GM12878 (cell line): ENCODE measurements at regions not wholly inside any gene's neighbourhood (a gene's known extent, or its start where the extent isn't known, plus 50 kb on each side); places are given as distances from the start of the nearest gene placed in this dataset.
"Not testable (repeated sequence)": the region's sequence is repeated elsewhere in the genome, so short reads cannot be mapped to it uniquely, and the experiment has no call there.

ENCODE experiments used
- ATAC-seq: fragments of 200-7000 bp; cut with Tn5 transposase; 3 replicates; pipeline ENCODE4 v1.9.1; 2020; ENCODE audit warnings: mild to moderate bottlenecking, moderate library complexity
- BruUV-seq: library from RNA; stranded (reverse); fragments of 400-500 nt; replicated peaks from 2 replicates; lab custom pipeline; 2021; lab: Mats Ljungman, UMichigan
- CTCF ChIA-PET: fragments of 300-600 bp; sonication (Branson Sonifier 250); formaldehyde crosslinking; extraction: SDS; loops from one replicate; lab custom pipeline; 2021; ENCODE audit warnings: inconsistent platforms; lab: Yijun Ruan, JAX
- POLR2A ChIA-PET: fragments of 350-600 bp; formaldehyde crosslinking; extraction: SDS; loops from one replicate; lab custom pipeline; 2021; ENCODE audit warnings: inconsistent platforms; lab: Charles Lee
- RAD21 ChIA-PET: fragments of 300-600 bp; sonication (Branson Sonifier 250); formaldehyde crosslinking; loops from one replicate; lab custom pipeline; 2023; ENCODE audit warnings: antibody characterized with exemption; ENCODE audit not compliant: unreplicated experiment; lab: Charles Lee
- SMC1A ChIA-PET: fragments of 300-600 bp; sonication (Branson Sonifier 250); formaldehyde crosslinking; loops from one replicate; lab custom pipeline; 2023; ENCODE audit not compliant: unreplicated experiment, uncharacterized antibody; lab: Charles Lee
- DNase-seq: peaks from one replicate; pipeline ENCODE4 v3.0.0-alpha.2; 2011; ENCODE audit warnings: low read depth, low spot score
- FAIRE-seq: peaks from 3 replicates; lab custom pipeline; 2011; peaks lifted over from hg19 to GRCh38; lab: Jason Lieb, UNC
- H2AFZ ChIP-seq: 2 replicates; pipeline ENCODE4 v1.6.0; 2011; ENCODE audit warnings: low read depth, low read length, control low read depth; ENCODE audit not compliant: control insufficient read depth
- H3K27ac ChIP-seq: 2 replicates; pipeline ENCODE4 v1.5.1; 2011; ENCODE audit warnings: control low read depth; ENCODE audit not compliant: control insufficient read depth, insufficient read depth
- H3K27me3 ChIP-seq, 2 experiments: replicated peaks in 1 of 2; 2 replicates each; pipeline versions ENCODE4 v1.6.0 to v1.6.1; 2011; ENCODE audit warnings: low read length in 1 of 2; ENCODE audit not compliant: control insufficient read depth in 2 of 2, insufficient read depth in 2 of 2
- H3K36me3 ChIP-seq, 2 experiments: 2 replicates each; pipeline ENCODE4 v1.5.1; 2011; ENCODE audit warnings: low read length in 1 of 2; ENCODE audit not compliant: control insufficient read depth in 2 of 2, insufficient read depth in 2 of 2
- H3K4me1 ChIP-seq: 2 replicates; pipeline ENCODE4 v1.6.1; 2011; ENCODE audit warnings: mild to moderate bottlenecking, low read length, moderate library complexity, mixed read lengths; ENCODE audit not compliant: control insufficient read depth, insufficient read depth
- H3K4me2 ChIP-seq: 2 replicates; pipeline ENCODE4 v1.6.0; 2011; ENCODE audit warnings: control low read depth; ENCODE audit not compliant: control insufficient read depth, insufficient read depth
- H3K4me3 ChIP-seq: fragments of 200-600 bp; sonication (generic); 2 replicates; pipeline ENCODE4 v1.5.1; 2016
- H3K79me2 ChIP-seq: 2 replicates; pipeline ENCODE4 v1.6.0; 2011; ENCODE audit warnings: low read length; ENCODE audit not compliant: control insufficient read depth, insufficient read depth
- H3K9ac ChIP-seq: 2 replicates; pipeline ENCODE4 v1.8.0; 2011; ENCODE audit warnings: low read length, control low read depth, mixed read lengths; ENCODE audit not compliant: control insufficient read depth, insufficient read depth
- H3K9me3 ChIP-seq: replicated peaks from 3 replicates; pipeline ENCODE4 v1.5.1; 2011; ENCODE audit warnings: mild to moderate bottlenecking, low read length; ENCODE audit not compliant: control insufficient read depth, insufficient read depth
- H4K20me1 ChIP-seq: 2 replicates; pipeline ENCODE4 v1.6.0; 2011; ENCODE audit not compliant: control insufficient read depth, insufficient read depth
- CBX5 ChIP-seq: sonication (generic); IDR thresholded peaks from 2 replicates; pipeline ENCODE4 v1.6.1; 2016; ENCODE audit warnings: low read depth, moderate library complexity, mild to moderate bottlenecking, inconsistent platforms
- CREM ChIP-seq: IDR thresholded peaks from 2 replicates; pipeline ENCODE4 v1.6.1; 2014; ENCODE audit warnings: antibody characterized with exemption, low read depth
- EP300 ChIP-seq, 2 experiments: fragments of 150-350 bp in 1 of 2; IDR thresholded peaks; 2 replicates each; pipeline ENCODE4 v1.6.1; 2011 to 2012; ENCODE audit warnings: low read depth in 2 of 2, low read length in 2 of 2, borderline replicate concordance in 1 of 2, improper control_type of control experiment in 1 of 2, inconsistent platforms in 1 of 2; ENCODE audit not compliant: control insufficient read depth in 1 of 2
- HDGF ChIP-seq: fragments of 450-650 bp; IDR thresholded peaks from 2 replicates; pipeline ENCODE4 v1.6.1; 2016; ENCODE audit warnings: antibody characterized with exemption
- IRF4 ChIP-seq: IDR thresholded peaks from 2 replicates; pipeline ENCODE4 v1.6.1; 2011; ENCODE audit warnings: low read depth, low read length
- NFXL1 ChIP-seq: fragments of 450-650 bp; IDR thresholded peaks from 2 replicates; pipeline ENCODE4 v1.6.1; 2017; ENCODE audit warnings: antibody characterized with exemption, mild to moderate bottlenecking, borderline replicate concordance
- SPI1 ChIP-seq: IDR thresholded peaks from 2 replicates; pipeline ENCODE4 v1.6.1; 2011; ENCODE audit warnings: low read depth, mild to moderate bottlenecking, low read length, moderate library complexity, borderline replicate concordance; ENCODE audit not compliant: insufficient read depth
- WGBS: methylation state at CpG from one replicate; pipeline ENCODE4 v1.1.6; 2016; ENCODE audit warnings: low lambda C conversion rate; ENCODE audit not compliant: insufficient replicate concordance, insufficient coverage; ENCODE audit errors: missing lambda C conversion rate; 5-methylcytosine and 5-hydroxymethylcytosine counted together
- in situ Hi-C: fragments of 300-500 bp; cut with MboI; formaldehyde crosslinking; loops from 9 replicates; pipeline ENCODE4 v1.14.3; 2018; ENCODE audit warnings: mixed read lengths
- intact Hi-C: fragments of 100-400 bp; cut with micrococcal nuclease; formaldehyde crosslinking; loops from one replicate; pipeline ENCODE4 v1.14.2; 2022; ENCODE audit not compliant: unreplicated experiment
- TF ChIP-seq, protein P1 (sequence below): IDR thresholded peaks from 2 replicates; pipeline ENCODE4 v1.6.1; 2012; ENCODE audit warnings: low read length, inconsistent platforms

DNA sequence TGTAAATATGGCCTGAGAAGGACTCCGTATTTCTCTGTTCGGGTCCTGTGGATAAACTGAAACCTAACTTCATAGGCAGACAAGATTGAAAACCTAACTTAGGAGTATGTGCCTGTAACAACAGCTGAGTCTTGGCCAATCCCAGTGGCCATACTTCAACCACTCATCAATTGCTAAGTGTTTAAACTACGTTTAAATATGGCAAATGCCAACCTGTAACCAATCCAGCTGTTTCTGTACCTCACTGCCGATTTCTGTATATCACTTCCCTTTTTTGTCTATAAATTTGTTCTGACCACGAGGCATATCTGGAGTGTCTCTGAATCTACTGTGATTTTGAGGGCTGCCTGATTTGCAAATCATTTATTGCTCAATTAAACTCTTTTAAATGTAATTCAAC, 272.3 kb downstream of the LPIN1 start:
- H3K27me3 ChIP-seq, CTCF ChIA-PET, H3K4me1 ChIP-seq, BruUV-seq, H3K27ac ChIP-seq, in situ Hi-C loops, H4K20me1 ChIP-seq, H3K9ac ChIP-seq, RAD21 ChIA-PET, POLR2A ChIA-PET, intact Hi-C loops, DNase-seq, H2AFZ ChIP-seq, FAIRE-seq, H3K4me3 ChIP-seq, H3K4me2 ChIP-seq, ATAC-seq, H3K79me2 ChIP-seq: not testable (repeated sequence)
- H3K9me3 ChIP-seq, result peaks cover 34% of the 10 kb centered on the region
- H3K36me3 ChIP-seq, result peaks cover 2 to 22% of the 10 kb centered on the region in 2 experiments; a peak in 3 of 4 replicates
- SMC1A ChIA-PET, result interaction anchor here (0.8 to 1.6 kb wide), 5 partner anchors 12 to 36 kb away, joined by 3 to 6 read pairs (median 4); no protein-coding TSS in a partner anchor
- whole genome bisulfite sequencing, result 41% methylated on average over 5 of the region's 5 CpGs
- TF ChIP-seq SPI1, result peak; percentile 73

DNA sequence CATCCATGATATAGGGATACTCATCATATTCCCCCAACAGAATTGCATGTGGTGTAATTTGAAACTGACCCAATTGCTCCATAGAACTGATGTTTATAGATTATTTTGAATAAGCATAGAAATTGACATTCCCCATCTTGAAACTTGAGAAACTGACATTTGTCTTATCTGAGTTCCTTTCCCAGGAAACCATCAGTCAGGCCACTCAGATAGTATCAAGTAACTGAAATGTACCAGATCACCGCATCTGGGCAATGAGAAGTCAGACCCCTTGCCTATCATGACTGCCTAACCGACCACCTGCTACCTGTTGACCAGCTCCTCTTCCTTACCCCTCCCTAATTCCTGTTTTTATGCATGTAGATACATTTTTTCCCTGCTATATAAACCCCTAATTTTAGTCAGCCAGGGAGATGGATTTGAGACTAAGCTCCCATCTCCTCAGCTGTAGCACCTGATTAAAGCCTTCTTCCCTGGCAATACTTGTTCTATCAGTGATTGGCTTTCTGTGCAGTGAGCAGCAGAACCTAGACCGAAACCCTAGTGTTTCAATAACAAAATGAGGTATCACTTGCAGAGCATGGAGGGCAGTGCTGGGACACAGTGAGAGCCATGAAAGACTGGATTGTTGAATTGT, 274.5 kb downstream of the LPIN1 start:
- no peak for TF ChIP-seq CREM
- TF ChIP-seq, protein P1, sequence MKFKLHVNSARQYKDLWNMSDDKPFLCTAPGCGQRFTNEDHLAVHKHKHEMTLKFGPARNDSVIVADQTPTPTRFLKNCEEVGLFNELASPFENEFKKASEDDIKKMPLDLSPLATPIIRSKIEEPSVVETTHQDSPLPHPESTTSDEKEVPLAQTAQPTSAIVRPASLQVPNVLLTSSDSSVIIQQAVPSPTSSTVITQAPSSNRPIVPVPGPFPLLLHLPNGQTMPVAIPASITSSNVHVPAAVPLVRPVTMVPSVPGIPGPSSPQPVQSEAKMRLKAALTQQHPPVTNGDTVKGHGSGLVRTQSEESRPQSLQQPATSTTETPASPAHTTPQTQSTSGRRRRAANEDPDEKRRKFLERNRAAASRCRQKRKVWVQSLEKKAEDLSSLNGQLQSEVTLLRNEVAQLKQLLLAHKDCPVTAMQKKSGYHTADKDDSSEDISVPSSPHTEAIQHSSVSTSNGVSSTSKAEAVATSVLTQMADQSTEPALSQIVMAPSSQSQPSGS, result no peak
- no peak for TF ChIP-seq NFXL1
- no peak for TF ChIP-seq HDGF
- no peak for TF ChIP-seq IRF4
- TF ChIP-seq CBX5, result peak; percentile 73; the same call in 1 of the 2 replicates
- no peak for TF ChIP-seq EP300 (IDR thresholded peaks at IDR 0.05; ENCODE audit: borderline replicate concordance in 1 of 2, control insufficient read depth in 1 of 2, low read depth in 2 of 2, low read length in 2 of 2)
- TF ChIP-seq, all 136 proteins: peak for 1
- no peaks in the 10 kb centered on the region for H3K27me3 ChIP-seq
- SMC1A ChIA-PET, result interaction anchor here (0.9 to 1.7 kb wide), 5 partner anchors 9 to 68 kb away, joined by 3 to 9 read pairs (median 3); no protein-coding TSS in a partner anchor
- no TSS peak for BruUV-seq
- FAIRE-seq (no peak), ATAC-seq (no peak), DNase-seq (no peak)
- H3K36me3 ChIP-seq, result peaks cover 2 to 18% of the 10 kb centered on the region in 2 experiments; a peak in 3 of 4 replicates
- no peaks in the 10 kb centered on the region for H4K20me1 ChIP-seq
- intact Hi-C loops, result no loop called here
- H3K4me3 ChIP-seq, result no peak overlapping the region
- POLR2A ChIA-PET, result no interaction called here
- no peak overlapping the region for H3K4me2 ChIP-seq
- RAD21 ChIA-PET, result no interaction called here
- no peaks in the 10 kb centered on the region for H3K4me1 ChIP-seq
- H3K9me3 ChIP-seq, result peaks cover 34% of the 10 kb centered on the region
- 85% methylated on average over 3 of the region's 3 CpGs for WGBS
- no peak overlapping the region for H2AFZ ChIP-seq
- no peak overlapping the region for H3K9ac ChIP-seq
- CTCF ChIA-PET, result interaction anchor here (2.1 kb wide), 1 partner anchor 11 kb away, joined by 6 read pairs; no protein-coding TSS in a partner anchor
- in situ Hi-C loops, result no loop called here
- no peaks in the 10 kb centered on the region for H3K79me2 ChIP-seq
- no peak overlapping the region for H3K27ac ChIP-seq
